Stomach (tissue), 8 donors: ENCODE measurements at regions not wholly inside any gene's neighbourhood (a gene's known extent, or its start where the extent isn't known, plus 50 kb on each side); places are given as distances from the start of the nearest gene placed in this dataset.

Source experiments
- DNase-seq, 2 donors: peaks; one replicate each; pipeline versions ENCODE4 v3.0.0 to v3.0.0-alpha.2; 2013 to 2019
- H3K27ac ChIP-seq, 5 donors: fragments of 200-600 bp in 4 of 5; sonication (generic) in 4 of 5; one replicate each; pipeline ENCODE4 v1.5.1; 2013 to 2019; ENCODE audit warnings: mild to moderate bottlenecking in 1 of 5, moderate library complexity in 1 of 5
- H3K27me3 ChIP-seq, 3 donors: fragments of 200-600 bp; sonication (generic); one replicate each; pipeline ENCODE4 v1.5.1; 2017 to 2019; ENCODE audit warnings: mixed run types in 1 of 3
- H3K36me3 ChIP-seq, 4 donors: fragments of 200-600 bp; sonication (generic); 1 replicate in 3 of 4; 2 replicates in 1 of 4; pipeline ENCODE4 v1.5.1; 2016 to 2019
- H3K4me1 ChIP-seq, 4 donors: fragments of 200-600 bp; sonication (generic); one replicate each; pipeline ENCODE4 v1.5.1; 2016 to 2019
- H3K4me3 ChIP-seq, 4 donors: fragments of 200-600 bp; sonication (generic) in 3 of 4; one replicate each; pipeline ENCODE4 v1.5.1; 2016 to 2019; ENCODE audit warnings: mild to moderate bottlenecking in 1 of 4
- H3K9me3 ChIP-seq, 4 donors: fragments of 200-600 bp; sonication (generic); one replicate each; pipeline ENCODE4 v1.5.1; 2016 to 2019
- CTCF ChIP-seq, 7 experiments: fragments of 450-650 bp in 4 of 7; fragments of 200-600 bp in 3 of 7; sonication (generic) in 3 of 7; IDR thresholded peaks; one replicate each; pipeline ENCODE4 v1.5.1; 2016 to 2019; ENCODE audit warnings: antibody characterized with exemption in 7 of 7, control low read depth in 2 of 7, mild to moderate bottlenecking in 1 of 7
- EP300 ChIP-seq: sonication (generic); formaldehyde crosslinking; IDR thresholded peaks from one replicate; pipeline ENCODE4 v1.6.1; 2017; ENCODE audit warnings: antibody characterized with exemption
- POLR2A ChIP-seq, 4 donors: fragments of 450-650 bp; IDR thresholded peaks; one replicate each; pipeline ENCODE4 v1.6.1; 2016; ENCODE audit warnings: antibody characterized with exemption in 4 of 4, control low read depth in 2 of 4, mild to moderate bottlenecking in 1 of 4, moderate library complexity in 1 of 4
- POLR2AphosphoS5 ChIP-seq, 3 donors: sonication (generic); formaldehyde crosslinking; IDR thresholded peaks; one replicate each; pipeline ENCODE4 v1.6.1; 2016; ENCODE audit warnings: antibody characterized with exemption in 3 of 3
- WGBS, 5 donors: extraction: QIAGEN DNeasy Blood & Tissue Kit in 3 of 5; methylation state at CpG; one replicate each; pipeline versions ENCODE4 v1.1.5 to v1.1.7; 2013 to 2018; 5-methylcytosine and 5-hydroxymethylcytosine counted together
- intact Hi-C: fragments of 100-400 bp; cut with DNase I; formaldehyde crosslinking; loops from one replicate; pipeline ENCODE4 v1.15.1; 2023; ENCODE audit warnings: low total_unique reads
- donor health status: healthy with polysubstance abuse.
- donor health status: Bipolar disorder and iron deficiency.
- donor health status: healthy.

DNA sequence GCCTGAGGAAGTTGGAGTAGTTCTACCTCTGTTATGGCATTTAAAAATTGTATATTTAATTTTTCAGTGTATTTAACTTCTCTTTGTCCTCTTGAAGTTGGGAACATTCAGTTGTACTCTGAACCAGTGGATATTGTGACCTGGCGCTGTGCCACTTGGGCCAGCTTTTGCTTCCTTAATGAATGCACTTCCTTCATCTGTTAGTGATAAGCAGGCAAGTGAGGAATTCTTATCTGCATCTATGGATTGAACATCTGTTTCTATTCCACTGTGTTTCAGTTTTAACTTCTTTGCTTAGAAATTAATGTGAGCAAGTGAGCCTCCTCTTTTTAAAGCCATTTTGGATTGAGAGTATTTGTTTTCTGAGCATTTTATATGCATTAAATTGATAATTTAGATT is 128.3 kb downstream of the UCHL1 start:
- H3K27me3 ChIP-seq: no peaks in the 10 kb centered on the region
- DNase-seq: peak; percentile 74 to 86
- peaks cover 0 to 19% (median 11%) of the 10 kb centered on the region in 4 donors for H3K4me1 ChIP-seq
- no peak overlapping the region for H3K4me3 ChIP-seq
- no peak overlapping the region for H3K27ac ChIP-seq
- intact Hi-C loops: no loop called here
- H3K9me3 ChIP-seq: no peaks in the 10 kb centered on the region
- H3K36me3 ChIP-seq: no peaks in the 10 kb centered on the region
- no peak for TF ChIP-seq POLR2A (IDR thresholded peaks at IDR 0.05)
- no peak for TF ChIP-seq EP300
- no peak for TF ChIP-seq CTCF (IDR thresholded peaks at IDR 0.05)
- TF ChIP-seq POLR2AphosphoS5 (IDR thresholded peaks at IDR 0.05): peak in 2 of 3 donors; percentile 52 to 74
- 33 to 50% (median 41%) methylated on average over 1 of the region's 1 CpG for WGBS, 5 donors

- no peak for DNase-seq
- TF ChIP-seq CTCF (IDR thresholded peaks at IDR 0.05): no peak
- no peak for TF ChIP-seq POLR2AphosphoS5 (IDR thresholded peaks at IDR 0.05)
- no peak for TF ChIP-seq POLR2A (IDR thresholded peaks at IDR 0.05)
- TF ChIP-seq EP300: no peak
- Histone ChIP-seq H3K4me3 (no peak overlapping the region), H3K27ac (no peak overlapping the region), H3K36me3 (no peaks in the 10 kb centered on the region), H3K27me3 (no peaks in the 10 kb centered on the region), H3K9me3 (no peaks in the 10 kb centered on the region), H3K4me1 (peaks cover 0 to 19% (median 11%) of the 10 kb centered on the region in 4 donors)
- intact Hi-C loops: no loop called here
- 78 to 91% (median 83%) methylated on average over 1 of the region's 1 CpG for WGBS, 5 donors
Observed at GRCh38 chr4:41385481-41385880, 128.8 kb downstream of the UCHL1 start.

DNA sequence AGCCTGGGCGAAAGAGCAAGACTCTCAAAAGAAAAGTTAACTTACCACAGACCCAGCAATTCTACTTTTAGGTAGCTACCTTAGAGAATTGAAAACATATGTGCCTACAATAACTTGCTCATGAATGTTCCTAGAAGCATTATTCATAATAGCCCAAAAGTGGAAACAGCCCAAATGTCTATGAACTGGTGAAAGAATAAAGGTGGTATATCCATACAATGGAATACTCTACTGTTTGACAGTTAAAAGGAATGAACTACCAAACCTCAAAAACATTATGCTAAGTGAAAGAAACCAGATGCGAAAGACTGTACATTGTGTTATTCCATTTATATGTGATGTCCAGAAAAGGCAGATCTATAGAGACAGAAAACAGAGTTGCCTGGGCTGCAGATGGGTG is 131.4 kb downstream of the UCHL1 start:
- Histone ChIP-seq H3K4me3 (no peak overlapping the region), H3K9me3 (no peaks in the 10 kb centered on the region), H3K4me1 (peaks cover 0 to 19% (median 11%) of the 10 kb centered on the region in 4 donors), H3K27me3 (no peaks in the 10 kb centered on the region), H3K36me3 (no peaks in the 10 kb centered on the region), H3K27ac (no peak overlapping the region)
- TF ChIP-seq POLR2AphosphoS5 (IDR thresholded peaks at IDR 0.05) (no peak), POLR2A (IDR thresholded peaks at IDR 0.05) (no peak), CTCF (IDR thresholded peaks at IDR 0.05) (no peak), EP300 (no peak)
- intact Hi-C loops: no loop called here
- no peak for DNase-seq
- 93 to 98% (median 93%) methylated on average over 2 of the region's 2 CpGs for WGBS, 5 donors

DNA sequence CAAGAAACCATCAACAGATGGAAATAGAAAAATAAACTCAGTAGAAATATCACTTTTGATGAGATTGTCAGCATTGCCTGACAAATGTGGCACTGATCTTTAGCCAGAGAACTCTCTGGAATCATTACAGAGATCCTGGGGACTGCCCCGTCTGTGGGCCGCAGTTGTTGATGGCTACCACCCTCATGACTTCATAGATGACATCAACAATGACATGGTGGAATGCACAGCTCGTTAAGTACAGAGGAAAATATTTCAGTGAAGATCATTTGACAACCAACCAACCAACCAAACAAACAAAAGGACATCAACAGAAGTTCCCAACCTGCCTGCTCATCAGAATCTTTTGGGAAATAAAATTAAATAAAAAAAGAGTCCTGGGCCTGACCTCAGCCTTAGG is 132.6 kb downstream of the UCHL1 start:
- Histone ChIP-seq H3K36me3 (no peaks in the 10 kb centered on the region), H3K27me3 (no peaks in the 10 kb centered on the region), H3K9me3 (no peaks in the 10 kb centered on the region), H3K27ac (no peak overlapping the region), H3K4me1 (peaks cover 0 to 12% (median 9%) of the 10 kb centered on the region in 4 donors), H3K4me3 (no peak overlapping the region)
- TF ChIP-seq POLR2A (IDR thresholded peaks at IDR 0.05) (no peak), EP300 (no peak), CTCF (IDR thresholded peaks at IDR 0.05) (no peak)
- DNase-seq: no peak
- WGBS, 5 donors: 77 to 87% (median 83%) methylated on average over 3 of the region's 3 CpGs
- intact Hi-C loops: no loop called here
